Loucy (cell line): ENCODE measurements at regions not wholly inside any gene's neighbourhood (a gene's known extent, or its start where the extent isn't known, plus 50 kb on each side); places are given as distances from the start of the nearest gene placed in this dataset.

ENCODE experiments used
- H2AFZ ChIP-seq: fragments of 200-600 bp; sonication (generic); 2 replicates; pipeline ENCODE4 v1.6.0; 2016; ENCODE audit warnings: antibody characterized with exemption, mild to moderate bottlenecking, low read length, moderate library complexity
- H3F3A ChIP-seq: fragments of 200-600 bp; 2 replicates; pipeline ENCODE4 v1.6.0; 2016; ENCODE audit warnings: antibody characterized with exemption, low read depth, mild to moderate bottlenecking
- H3K27me3 ChIP-seq: fragments of 200-600 bp; sonication (generic); 2 replicates; pipeline ENCODE4 v1.6.1; 2014; ENCODE audit warnings: low read length, mild to moderate bottlenecking; ENCODE audit not compliant: insufficient read depth, poor library complexity, severe bottlenecking
- H3K36me3 ChIP-seq: fragments of 200-600 bp; sonication (generic); 2 replicates; pipeline ENCODE4 v1.6.1; 2016; ENCODE audit warnings: low read length; ENCODE audit not compliant: insufficient read depth
- H3K4me1 ChIP-seq: fragments of 200-600 bp; sonication (generic); 2 replicates; pipeline ENCODE4 v1.5.1; 2014; ENCODE audit warnings: low read length, mild to moderate bottlenecking; ENCODE audit not compliant: insufficient read depth, poor library complexity, severe bottlenecking
- H3K4me2 ChIP-seq: fragments of 200-600 bp; sonication (generic); 2 replicates; pipeline ENCODE4 v1.6.0; 2014; ENCODE audit warnings: antibody characterized with exemption, low read length, low read depth, mild to moderate bottlenecking; ENCODE audit not compliant: poor library complexity, severe bottlenecking
- H3K4me3 ChIP-seq: fragments of 200-600 bp; sonication (generic); 2 replicates; pipeline ENCODE4 v1.5.1; 2014; ENCODE audit warnings: low read length, mild to moderate bottlenecking, mixed read lengths; ENCODE audit not compliant: poor library complexity, severe bottlenecking
- H3K79me2 ChIP-seq: fragments of 200-600 bp; sonication (generic); 2 replicates; pipeline ENCODE4 v1.6.1; 2014; ENCODE audit warnings: low read length; ENCODE audit not compliant: insufficient read depth
- H3K9ac ChIP-seq: fragments of 200-600 bp; sonication (generic); 2 replicates; pipeline ENCODE4 v1.6.0; 2014; ENCODE audit warnings: mild to moderate bottlenecking, low read depth, low read length, moderate library complexity; ENCODE audit not compliant: poor library complexity, severe bottlenecking
- H3K9me2 ChIP-seq: fragments of 200-600 bp; sonication (generic); replicated peaks from 2 replicates; pipeline ENCODE4 v1.6.1; 2016; ENCODE audit warnings: low read depth, low read length, mixed read lengths
- H3K9me3 ChIP-seq: fragments of 200-600 bp; sonication (generic); 2 replicates; pipeline ENCODE4 v1.6.1; 2014; ENCODE audit warnings: mild to moderate bottlenecking, antibody characterized with exemption, low read length, low read depth; ENCODE audit not compliant: insufficient read depth
- H4K20me1 ChIP-seq: fragments of 200-600 bp; sonication (generic); 2 replicates; pipeline ENCODE4 v1.6.0; 2014; ENCODE audit warnings: antibody characterized with exemption, low read length, mild to moderate bottlenecking; ENCODE audit not compliant: insufficient read depth, poor library complexity, severe bottlenecking
- CTCF ChIP-seq: fragments of 200-600 bp; sonication (generic); conservative IDR thresholded peaks from 2 replicates; pipeline ENCODE4 v1.5.1; 2014; ENCODE audit warnings: mild to moderate bottlenecking, antibody characterized with exemption, low read length
- EZH2phosphoT487 ChIP-seq: fragments of 200-600 bp; IDR thresholded peaks from 2 replicates; pipeline ENCODE4 v1.6.1; 2018; ENCODE audit warnings: antibody characterized with exemption, mild to moderate bottlenecking, moderate library complexity, borderline replicate concordance

GRCh38 chr2:21774691-21775368, 651.1 kb downstream of the TDRD15 start:
- H3K9ac ChIP-seq = no peak overlapping the region
- H3K9me3 ChIP-seq = no peaks in the 10 kb centered on the region
- no peaks in the 10 kb centered on the region for H3K27me3 ChIP-seq
- no peak overlapping the region for H2AFZ ChIP-seq
- TF ChIP-seq EZH2phosphoT487 (no peak), CTCF (no peak)
- no peaks in the 10 kb centered on the region for H3F3A ChIP-seq
- no peaks in the 10 kb centered on the region for H4K20me1 ChIP-seq
- no peaks in the 10 kb centered on the region for H3K79me2 ChIP-seq
- no peak overlapping the region for H3K4me2 ChIP-seq
- no peaks in the 10 kb centered on the region for H3K36me3 ChIP-seq
- no peaks in the 10 kb centered on the region for H3K4me1 ChIP-seq
- no peaks in the 10 kb centered on the region for H3K9me2 ChIP-seq
- no peak overlapping the region for H3K4me3 ChIP-seq

- H3K27me3 ChIP-seq = no peaks in the 10 kb centered on the region
- no peaks in the 10 kb centered on the region for H4K20me1 ChIP-seq
- no peak overlapping the region for H2AFZ ChIP-seq
- no peak for TF ChIP-seq EZH2phosphoT487
- no peak for TF ChIP-seq CTCF
- no peaks in the 10 kb centered on the region for H3F3A ChIP-seq
- no peak overlapping the region for H3K4me2 ChIP-seq
- no peak overlapping the region for H3K9ac ChIP-seq
- H3K79me2 ChIP-seq = no peaks in the 10 kb centered on the region
- no peaks in the 10 kb centered on the region for H3K4me1 ChIP-seq
- H3K9me2 ChIP-seq = no peaks in the 10 kb centered on the region
- no peaks in the 10 kb centered on the region for H3K9me3 ChIP-seq
- no peak overlapping the region for H3K4me3 ChIP-seq
- H3K36me3 ChIP-seq = no peaks in the 10 kb centered on the region
These were observed 656.0 kb downstream of the TDRD15 start for GRCh38 chr2:21779786-21780185.

GRCh38 chr2:21781962-21782361, 658.2 kb downstream of the TDRD15 start:
- H3K36me3 ChIP-seq = no peaks in the 10 kb centered on the region
- H3K4me3 ChIP-seq = no peak overlapping the region
- no peak overlapping the region for H3K4me2 ChIP-seq
- H3K9me2 ChIP-seq = no peaks in the 10 kb centered on the region
- no peaks in the 10 kb centered on the region for H3K79me2 ChIP-seq
- no peaks in the 10 kb centered on the region for H3K4me1 ChIP-seq
- H4K20me1 ChIP-seq = no peaks in the 10 kb centered on the region
- no peaks in the 10 kb centered on the region for H3F3A ChIP-seq
- TF ChIP-seq CTCF (no peak), EZH2phosphoT487 (no peak)
- H3K9ac ChIP-seq = no peak overlapping the region
- H3K9me3 ChIP-seq = no peaks in the 10 kb centered on the region
- no peaks in the 10 kb centered on the region for H3K27me3 ChIP-seq
- no peak overlapping the region for H2AFZ ChIP-seq
